B cell (primary cell): ENCODE measurements at regions not wholly inside any gene's neighbourhood (a gene's known extent, or its start where the extent isn't known, plus 50 kb on each side); places are given as distances from the start of the nearest gene placed in this dataset.
"Not testable (repeated sequence)": the region's sequence is repeated elsewhere in the genome, so short reads cannot be mapped to it uniquely, and the experiment has no call there.

ENCODE experiments used
- ATAC-seq: fragments of 200-7000 bp; cut with Tn5 transposase; one replicate; pipeline ENCODE4 v1.10.0; 2021; ENCODE audit warnings: low read depth, mild to moderate bottlenecking, moderate number of reproducible peaks, moderate library complexity
- CTCF ChIA-PET: fragments of 350-600 bp; sonication (Branson Sonifier 250); formaldehyde crosslinking; loops from one replicate; lab custom pipeline; 2021; ENCODE audit warnings: antibody characterized with exemption, inconsistent platforms; lab: Charles Lee
- POLR2A ChIA-PET: fragments of 350-600 bp; sonication (Branson Sonifier 250); formaldehyde crosslinking; loops from one replicate; lab custom pipeline; 2021; ENCODE audit warnings: antibody characterized with exemption; lab: Charles Lee
- DNase-seq: peaks from one replicate; pipeline ENCODE4 v3.0.0; 2013
- H2AFZ ChIP-seq: 2 replicates; pipeline ENCODE4 v1.6.1; 2012; ENCODE audit warnings: mild to moderate bottlenecking, low read depth, low read length; ENCODE audit not compliant: insufficient read depth, poor library complexity, severe bottlenecking
- H3K27ac ChIP-seq, 2 donors: 1 replicate in 1 of 2; 2 replicates in 1 of 2; pipeline ENCODE4 v1.5.1; 2012 to 2013; ENCODE audit warnings: low read length in 2 of 2, mild to moderate bottlenecking in 2 of 2, moderate library complexity in 1 of 2
- H3K27me3 ChIP-seq, 4 experiments: fragments of 200-600 bp in 1 of 4; sonication (generic) in 1 of 4; replicated peaks in 1 of 4; 1 replicate in 2 of 4; 2 replicates in 2 of 4; pipeline versions ENCODE4 v1.6.1 to v1.7.0; 2013 to 2016; ENCODE audit warnings: low read length in 3 of 4, mild to moderate bottlenecking in 2 of 4, mixed read lengths in 1 of 4, moderate library complexity in 1 of 4; ENCODE audit not compliant: insufficient read depth in 4 of 4, control insufficient read depth in 3 of 4; ENCODE audit errors: control extremely low read depth in 1 of 4
- H3K36me3 ChIP-seq, 2 experiments: replicated peaks in 1 of 2; 1 replicate in 1 of 2; 2 replicates in 1 of 2; pipeline versions ENCODE4 v1.6.1 to v1.7.1; 2013; ENCODE audit warnings: low read length in 1 of 2; ENCODE audit not compliant: insufficient read depth in 2 of 2, control insufficient read depth in 1 of 2; ENCODE audit errors: control extremely low read depth in 1 of 2, extremely low read depth in 1 of 2
- H3K4me1 ChIP-seq, 2 donors: fragments of 200-600 bp in 1 of 2; sonication (generic) in 1 of 2; 1 replicate in 1 of 2; 2 replicates in 1 of 2; pipeline versions ENCODE4 v1.5.1 to v1.6.1; 2013 to 2017; ENCODE audit warnings: low read length in 2 of 2; ENCODE audit not compliant: control insufficient read depth in 2 of 2, insufficient read depth in 2 of 2
- H3K4me2 ChIP-seq: replicated peaks from 2 replicates; pipeline ENCODE3; 2012; ENCODE audit warnings: mild to moderate bottlenecking, low read depth, low read length; ENCODE audit not compliant: poor library complexity, severe bottlenecking
- H3K4me3 ChIP-seq, 5 experiments: fragments of 200-600 bp in 1 of 5; sonication (generic) in 1 of 5; 1 replicate in 3 of 5; 2 replicates in 2 of 5; pipeline versions ENCODE4 v1.5.1 to v1.7.0; 2011 to 2016; ENCODE audit warnings: low read length in 4 of 5, mild to moderate bottlenecking in 4 of 5, low read depth in 2 of 5, control low read depth in 1 of 5, moderate library complexity in 1 of 5; ENCODE audit not compliant: insufficient read depth in 1 of 5; ENCODE audit errors: control extremely low read depth in 1 of 5, extremely low read depth in 1 of 5
- H3K79me2 ChIP-seq: fragments of 200-600 bp; sonication (generic); one replicate; pipeline ENCODE4 v1.6.0; 2016; ENCODE audit warnings: low read length; ENCODE audit not compliant: control insufficient read depth, insufficient read depth
- H3K9ac ChIP-seq: fragments of 200-600 bp; sonication (generic); 2 replicates; pipeline ENCODE4 v1.6.1; 2017; ENCODE audit warnings: mild to moderate bottlenecking, low read length, moderate library complexity
- H3K9me3 ChIP-seq, 3 donors: one replicate each; pipeline versions ENCODE4 v1.6.1 to v1.7.1; 2013; ENCODE audit warnings: low read length in 2 of 3; ENCODE audit not compliant: control insufficient read depth in 2 of 3, insufficient read depth in 1 of 3; ENCODE audit errors: control extremely low read depth in 1 of 3
- H4K20me1 ChIP-seq: 2 replicates; pipeline ENCODE4 v1.6.0; 2012; ENCODE audit warnings: mild to moderate bottlenecking, low read length; ENCODE audit not compliant: insufficient read depth, control insufficient read depth, poor library complexity, severe bottlenecking
- H3K27ac Mint-ChIP-seq: one replicate; pipeline ENCODE4 v1.8.0; 2021; ENCODE audit warnings: mixed read lengths
- H3K27me3 Mint-ChIP-seq: one replicate; pipeline ENCODE4 v1.8.0; 2021; ENCODE audit warnings: mixed read lengths
- H3K4me1 Mint-ChIP-seq: one replicate; pipeline ENCODE4 v1.8.0; 2021; ENCODE audit warnings: mixed read lengths
- H3K4me3 Mint-ChIP-seq: one replicate; pipeline ENCODE4 v1.8.0; 2021; ENCODE audit warnings: mixed read lengths
- H3K9me3 Mint-ChIP-seq: one replicate; pipeline ENCODE4 v1.8.0; 2022; ENCODE audit warnings: mixed read lengths; ENCODE audit not compliant: insufficient read depth
- CTCF ChIP-seq: fragments of 200-600 bp; IDR thresholded peaks from one replicate; pipeline ENCODE4 v1.8.0; 2022; ENCODE audit warnings: antibody characterized with exemption, mild to moderate bottlenecking
- EZH2 ChIP-seq: IDR thresholded peaks from 2 replicates; pipeline ENCODE4 v1.6.1; 2012; ENCODE audit warnings: borderline replicate concordance, low read depth, mild to moderate bottlenecking, moderate library complexity, low read length; ENCODE audit not compliant: insufficient read depth, poor library complexity, severe bottlenecking
- WGBS: methylation state at CpG from one replicate; pipeline ENCODE4 v1.1.5; 2013; ENCODE audit warnings: missing lambda C conversion rate; ENCODE audit not compliant: insufficient coverage; 5-methylcytosine and 5-hydroxymethylcytosine counted together
- intact Hi-C: fragments of 100-400 bp; cut with micrococcal nuclease; formaldehyde crosslinking; loops from one replicate; pipeline ENCODE4 v1.10.0; 2022

GRCh38 chr9:105021917-105022316 lies 94.0 kb upstream of the ABCA1 start:
- DNase-seq (no peak), ATAC-seq (no peak)
- no peaks in the 10 kb centered on the region for H3K79me2 ChIP-seq
- Mint-ChIP-seq H3K4me3 (no peak overlapping the region), H3K27me3 (peaks cover 16% of the 10 kb centered on the region), H3K27ac (no peak overlapping the region), H3K4me1 (no peaks in the 10 kb centered on the region), H3K9me3 (no peaks in the 10 kb centered on the region)
- no peaks in the 10 kb centered on the region for H3K27me3 ChIP-seq
- TF ChIP-seq EZH2, result no peak
- no peak for TF ChIP-seq CTCF
- POLR2A ChIA-PET, result no interaction called here
- no peak overlapping the region for H3K4me2 ChIP-seq
- no peak overlapping the region for H2AFZ ChIP-seq
- H3K4me3 ChIP-seq, result no peak overlapping the region
- no peaks in the 10 kb centered on the region for H4K20me1 ChIP-seq
- H3K9me3 ChIP-seq, result no peaks in the 10 kb centered on the region
- WGBS, result no CpG with 5 or more reads among the region's 3 CpGs
- H3K36me3 ChIP-seq, result no peaks in the 10 kb centered on the region
- H3K4me1 ChIP-seq, result no peaks in the 10 kb centered on the region
- intact Hi-C loops, result no loop called here
- H3K27ac ChIP-seq, result no peak overlapping the region
- CTCF ChIA-PET, result no interaction called here
- H3K9ac ChIP-seq, result no peak overlapping the region

GRCh38 chr9:105022545-105022944 lies 94.6 kb upstream of the ABCA1 start:
- H3K27ac ChIP-seq, H3K4me1 ChIP-seq, DNase-seq, H3K4me2 ChIP-seq, ATAC-seq, POLR2A ChIA-PET, H3K4me3 ChIP-seq, intact Hi-C loops, H3K9me3 Mint-ChIP-seq, H3K4me1 Mint-ChIP-seq, H3K27me3 ChIP-seq, H3K27ac Mint-ChIP-seq, H3K9ac ChIP-seq, H2AFZ ChIP-seq, H3K9me3 ChIP-seq, H3K4me3 Mint-ChIP-seq, H3K79me2 ChIP-seq, H4K20me1 ChIP-seq, H3K36me3 ChIP-seq: not testable (repeated sequence)
- CTCF ChIA-PET, result interaction anchor here (0.7 kb wide), 1 partner anchor 193 kb away, joined by 3 read pairs; no protein-coding TSS in a partner anchor
- 94% methylated on average over 3 of the region's 5 CpGs for WGBS
- H3K27me3 Mint-ChIP-seq, result peaks cover 16% of the 10 kb centered on the region
